Activated CD4-positive, alpha-beta T cell treated with anti-CD3 and anti-CD28 coated beads, Interleukin-10, Interleukin-2, amounts not matched to agents 100 ng/mL and 50 ng/mL, durations not matched to agents 16 hours and 8 hours (primary cell): ENCODE measurements at regions not wholly inside any gene's neighbourhood (a gene's known extent, or its start where the extent isn't known, plus 50 kb on each side); places are given as distances from the start of the nearest gene placed in this dataset.

ENCODE experiments used
- DNase-seq: peaks from one replicate; pipeline ENCODE4 v3.0.0-alpha.2; 2020

GRCh38 chr4:61079976-61080375 lies 120.2 kb upstream of the ADGRL3 start:
- no peak for DNase-seq

- no peak for DNase-seq
Measured at GRCh38 chr4:61085534-61085933, 114.6 kb upstream of the ADGRL3 start.

GRCh38 chr4:61086357-61086756 lies 113.8 kb upstream of the ADGRL3 start:
- DNase-seq: no peak

GRCh38 chr4:61086979-61087378 lies 113.1 kb upstream of the ADGRL3 start:
- no peak for DNase-seq

DNA sequence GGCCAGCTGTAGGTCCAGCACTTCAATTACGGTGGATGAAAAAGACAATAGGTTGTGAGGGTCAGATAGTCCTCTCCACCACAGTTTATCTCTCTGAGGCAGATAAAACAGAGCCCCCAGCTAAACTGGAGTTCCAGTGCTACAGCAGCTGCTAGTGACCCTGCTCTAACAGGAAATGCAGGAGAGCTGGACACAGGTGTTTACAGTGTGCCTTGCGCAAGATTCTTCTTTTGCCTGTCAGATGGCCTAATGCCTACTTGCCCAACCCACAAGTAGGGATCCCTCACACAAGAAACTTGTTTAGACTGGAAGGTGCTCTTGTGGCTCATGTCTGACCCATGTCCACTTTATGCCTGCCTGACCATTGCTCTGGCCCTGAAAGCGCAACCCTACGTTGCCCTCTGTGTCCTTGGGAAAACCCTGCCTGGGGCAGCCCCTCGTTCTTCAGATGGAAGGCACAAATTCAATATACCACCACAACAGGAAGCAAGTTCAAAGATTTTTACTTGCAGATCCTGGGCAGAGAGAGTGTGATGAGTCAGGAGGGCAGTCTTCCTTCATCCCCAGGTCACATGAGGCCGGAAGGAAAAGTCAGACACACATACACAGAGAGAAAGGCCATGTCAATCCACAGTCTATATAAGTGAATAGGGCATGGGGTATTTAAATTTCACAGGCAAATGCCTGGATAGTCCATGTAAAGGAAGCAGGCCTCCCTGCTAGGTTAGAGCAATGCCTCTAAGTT lies 105.1 kb upstream of the ADGRL3 start:
- no peak for DNase-seq

- no peak for DNase-seq
Measured at GRCh38 chr4:61128682-61129081, 71.4 kb upstream of the ADGRL3 start.

GRCh38 chr4:61129971-61130370 lies 70.2 kb upstream of the ADGRL3 start:
- no peak for DNase-seq

GRCh38 chr4:61143461-61143860 lies 56.7 kb upstream of the ADGRL3 start:
- no peak for DNase-seq

- DNase-seq: no peak
Measured at GRCh38 chr4:61149278-61149677, 50.8 kb upstream of the ADGRL3 start.
